PFSK-1 (cell line): ENCODE measurements at regions not wholly inside any gene's neighbourhood (a gene's known extent, or its start where the extent isn't known, plus 50 kb on each side); places are given as distances from the start of the nearest gene placed in this dataset.

ENCODE experiments used
- FOXP2 ChIP-seq: optimal IDR thresholded peaks from 2 replicates; pipeline ENCODE3; 2011; ENCODE audit warnings: borderline replicate concordance, control low read depth, inconsistent platforms; ENCODE audit not compliant: insufficient read depth; ENCODE audit errors: extremely low read length, extremely low read depth
- POLR2AphosphoS5 ChIP-seq: IDR thresholded peaks from 2 replicates; pipeline ENCODE4 v1.6.1; 2012; ENCODE audit warnings: low read depth, mild to moderate bottlenecking, control low read depth, low read length, moderate library complexity
- REST ChIP-seq, 2 experiments: IDR thresholded peaks; 2 replicates each; pipeline versions ENCODE4 v1.6.1 to v1.8.0; 2011 to 2012; ENCODE audit warnings: low read depth in 2 of 2, low read length in 2 of 2, control low read depth in 1 of 2, inconsistent platforms in 1 of 2, mild to moderate bottlenecking in 1 of 2, moderate library complexity in 1 of 2; ENCODE audit not compliant: insufficient read depth in 1 of 2
- SIN3A ChIP-seq: IDR thresholded peaks from 2 replicates; pipeline ENCODE4 v1.6.1; 2012; ENCODE audit warnings: mild to moderate bottlenecking, low read length, moderate library complexity, borderline replicate concordance; ENCODE audit not compliant: insufficient read depth
- TAF1 ChIP-seq: IDR thresholded peaks from 2 replicates; pipeline ENCODE4 v1.6.1; 2012; ENCODE audit warnings: low read length, control low read depth, borderline replicate concordance; ENCODE audit not compliant: insufficient read depth

- TF ChIP-seq SIN3A (no peak), REST (IDR thresholded peaks at IDR 0.05; ENCODE audit: insufficient read depth in 1 of 2, low read depth in 2 of 2, low read length in 2 of 2) (no peak), TAF1 (no peak), POLR2AphosphoS5 (no peak), FOXP2 (no peak)
These were observed 490.3 kb upstream of the EPHA5 start for GRCh38 chr4:66160606-66161005.

- TF ChIP-seq REST (IDR thresholded peaks at IDR 0.05; ENCODE audit: insufficient read depth in 1 of 2, low read depth in 2 of 2, low read length in 2 of 2) (no peak), TAF1 (no peak), FOXP2 (no peak), SIN3A (no peak), POLR2AphosphoS5 (no peak)
These were observed 487.3 kb upstream of the EPHA5 start for GRCh38 chr4:66157594-66157993.

GRCh38 chr4:66130042-66130441, 459.8 kb upstream of the EPHA5 start:
- no peak for TF ChIP-seq POLR2AphosphoS5
- no peak for TF ChIP-seq TAF1
- no peak for TF ChIP-seq REST (IDR thresholded peaks at IDR 0.05; ENCODE audit: insufficient read depth in 1 of 2, low read depth in 2 of 2, low read length in 2 of 2)
- no peak for TF ChIP-seq FOXP2
- no peak for TF ChIP-seq SIN3A

- TF ChIP-seq POLR2AphosphoS5 (no peak), SIN3A (no peak), TAF1 (no peak), FOXP2 (no peak), REST (IDR thresholded peaks at IDR 0.05; ENCODE audit: insufficient read depth in 1 of 2, low read depth in 2 of 2, low read length in 2 of 2) (no peak)
These were observed 453.6 kb upstream of the EPHA5 start for GRCh38 chr4:66123831-66124413.

GRCh38 chr4:66123190-66123589, 452.9 kb upstream of the EPHA5 start:
- TF ChIP-seq REST (IDR thresholded peaks at IDR 0.05; ENCODE audit: insufficient read depth in 1 of 2, low read depth in 2 of 2, low read length in 2 of 2) = no peak
- no peak for TF ChIP-seq TAF1
- no peak for TF ChIP-seq FOXP2
